Breast epithelium (tissue), 4 donors: ENCODE measurements at regions not wholly inside any gene's neighbourhood (a gene's known extent, or its start where the extent isn't known, plus 50 kb on each side); places are given as distances from the start of the nearest gene placed in this dataset.

Source experiments
- DNase-seq, 2 donors: peaks; one replicate each; pipeline ENCODE4 v3.0.0-alpha.2; 2019; ENCODE audit warnings: low spot score in 2 of 2
- H3K27ac ChIP-seq, 2 donors: fragments of 200-600 bp; sonication (generic) in 1 of 2; one replicate each; pipeline ENCODE4 v1.5.1; 2016 to 2019; ENCODE audit warnings: mild to moderate bottlenecking in 1 of 2
- H3K27me3 ChIP-seq, 2 donors: fragments of 200-600 bp; sonication (generic) in 1 of 2; one replicate each; pipeline versions ENCODE4 v1.5.1 to v1.6.0; 2017 to 2019; ENCODE audit warnings: control low read depth in 1 of 2, mild to moderate bottlenecking in 1 of 2
- H3K36me3 ChIP-seq: fragments of 200-600 bp; one replicate; pipeline ENCODE4 v1.5.1; 2019
- H3K4me1 ChIP-seq, 2 donors: fragments of 200-600 bp; sonication (generic); one replicate each; pipeline ENCODE4 v1.5.1; 2016 to 2019; ENCODE audit warnings: control low read depth in 1 of 2
- H3K4me3 ChIP-seq, 3 donors: fragments of 200-600 bp; sonication (generic); 1 replicate in 2 of 3; 2 replicates in 1 of 3; pipeline ENCODE4 v1.5.1; 2016 to 2019; ENCODE audit warnings: mild to moderate bottlenecking in 3 of 3, moderate library complexity in 2 of 3
- H3K9me3 ChIP-seq, 2 donors: fragments of 200-600 bp; sonication (generic) in 1 of 2; one replicate each; pipeline ENCODE4 v1.5.1; 2016 to 2019; ENCODE audit warnings: control low read depth in 1 of 2
- CTCF ChIP-seq, 3 donors: fragments of 450-650 bp; IDR thresholded peaks; one replicate each; pipeline ENCODE4 v1.5.1; 2016 to 2017; ENCODE audit warnings: antibody characterized with exemption in 3 of 3, mild to moderate bottlenecking in 3 of 3, moderate library complexity in 3 of 3
- POLR2A ChIP-seq: fragments of 450-650 bp; IDR thresholded peaks from one replicate; pipeline ENCODE4 v1.6.1; 2016; ENCODE audit warnings: antibody characterized with exemption, mild to moderate bottlenecking, moderate library complexity
- POLR2AphosphoS5 ChIP-seq, 3 donors: sonication (generic); formaldehyde crosslinking; IDR thresholded peaks; one replicate each; pipeline ENCODE4 v1.6.1; 2017; ENCODE audit warnings: antibody characterized with exemption in 3 of 3
- intact Hi-C: fragments of 100-400 bp; cut with DNase I; formaldehyde crosslinking; loops from one replicate; pipeline ENCODE4 v1.15.1; 2023; ENCODE audit warnings: low total_unique reads

DNA sequence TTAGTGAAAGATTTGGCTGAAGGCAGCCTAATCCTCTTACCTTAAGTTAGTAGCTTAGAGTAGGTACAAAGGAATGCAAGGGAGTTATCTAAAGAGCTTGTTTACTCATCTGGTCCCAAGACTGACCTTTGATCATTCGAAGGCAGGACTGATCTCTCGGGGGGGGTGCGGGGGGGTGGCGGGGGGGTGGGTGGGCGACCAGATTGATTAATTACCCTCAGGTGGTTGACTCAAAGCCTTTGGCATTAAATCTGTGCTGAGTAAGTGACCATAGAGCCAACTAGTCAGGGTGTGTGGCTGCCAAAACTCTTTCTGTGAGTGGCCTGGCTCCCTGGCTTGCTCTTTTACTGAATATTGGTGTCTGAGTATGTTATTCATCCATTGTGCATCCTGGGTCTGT lies 731.9 kb upstream of the FBXO33 start:
- no peak for DNase-seq
- H3K9me3 ChIP-seq, result peaks cover 13 to 21% of the 10 kb centered on the region in 2 donors
- intact Hi-C loops, result loop anchor here (5.0 kb wide), 1 partner anchor 247 kb away; no protein-coding TSS in a partner anchor
- no peaks in the 10 kb centered on the region for H3K27me3 ChIP-seq
- no peak overlapping the region for H3K27ac ChIP-seq
- no peaks in the 10 kb centered on the region for H3K36me3 ChIP-seq
- TF ChIP-seq CTCF (IDR thresholded peaks at IDR 0.05) (no peak), POLR2A (no peak)
- no peaks in the 10 kb centered on the region for H3K4me1 ChIP-seq
- no peak overlapping the region for H3K4me3 ChIP-seq

DNA sequence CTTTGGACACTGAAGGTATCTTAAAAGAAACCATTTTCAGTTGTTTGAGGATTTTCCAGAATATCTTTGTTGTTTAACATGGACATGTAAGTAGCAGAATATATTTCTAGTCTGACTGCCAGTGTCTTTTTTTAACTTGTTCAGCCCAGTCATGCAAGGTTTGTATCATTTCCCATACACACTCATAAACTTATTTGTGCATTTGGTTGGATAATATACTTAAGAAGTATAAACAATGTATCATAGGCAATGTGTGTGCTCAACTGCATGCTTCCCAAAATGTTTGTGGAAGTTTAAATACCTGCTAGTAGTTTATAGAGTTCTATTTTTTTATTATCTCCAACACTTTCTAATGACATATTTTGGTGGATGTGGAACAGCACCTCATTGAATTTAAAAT lies 707.4 kb upstream of the FBXO33 start:
- Histone ChIP-seq H3K27me3 (no peaks in the 10 kb centered on the region), H3K9me3 (peaks cover 0 to 5% of the 10 kb centered on the region in 2 donors), H3K27ac (no peak overlapping the region), H3K4me1 (no peaks in the 10 kb centered on the region), H3K36me3 (no peaks in the 10 kb centered on the region), H3K4me3 (no peak overlapping the region)
- no peak for DNase-seq
- TF ChIP-seq POLR2A (no peak), CTCF (IDR thresholded peaks at IDR 0.05) (no peak), POLR2AphosphoS5 (IDR thresholded peaks at IDR 0.05) (no peak)
- intact Hi-C loops, result no loop called here

- Histone ChIP-seq H3K4me3 (no peak overlapping the region), H3K27me3 (no peaks in the 10 kb centered on the region), H3K36me3 (no peaks in the 10 kb centered on the region), H3K4me1 (no peaks in the 10 kb centered on the region), H3K27ac (no peak overlapping the region), H3K9me3 (peaks cover 0 to 5% of the 10 kb centered on the region in 2 donors)
- TF ChIP-seq POLR2A (no peak), POLR2AphosphoS5 (IDR thresholded peaks at IDR 0.05) (no peak), CTCF (IDR thresholded peaks at IDR 0.05) (no peak)
- DNase-seq, result no peak
- intact Hi-C loops, result no loop called here
Measured at GRCh38 chr14:40133463-40133862, 701.2 kb upstream of the FBXO33 start.

DNA sequence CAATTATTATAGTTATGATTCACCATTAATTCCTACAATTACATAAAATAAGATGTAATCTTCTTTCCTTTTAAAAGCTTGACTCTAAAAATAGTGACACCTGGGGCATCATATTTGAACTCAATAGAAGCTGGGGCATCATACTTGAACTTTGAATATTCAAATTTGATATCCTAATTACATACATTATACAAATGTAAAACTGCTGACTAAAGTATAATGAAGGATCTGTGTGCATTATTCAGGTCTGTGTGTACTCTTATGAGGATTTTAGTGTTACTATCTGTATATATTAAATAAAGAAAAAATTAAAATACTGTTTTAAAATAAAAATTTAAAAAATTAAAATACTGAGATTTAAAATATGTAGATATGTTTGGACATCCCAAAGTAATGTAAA lies 696.9 kb upstream of the FBXO33 start:
- Histone ChIP-seq H3K27me3 (no peaks in the 10 kb centered on the region), H3K27ac (no peak overlapping the region), H3K36me3 (no peaks in the 10 kb centered on the region), H3K4me1 (no peaks in the 10 kb centered on the region), H3K9me3 (no peaks in the 10 kb centered on the region), H3K4me3 (no peak overlapping the region)
- intact Hi-C loops, result no loop called here
- TF ChIP-seq POLR2AphosphoS5 (IDR thresholded peaks at IDR 0.05), result no peak
- TF ChIP-seq POLR2A, result no peak
- TF ChIP-seq CTCF (IDR thresholded peaks at IDR 0.05), result no peak
- no peak for DNase-seq

DNA sequence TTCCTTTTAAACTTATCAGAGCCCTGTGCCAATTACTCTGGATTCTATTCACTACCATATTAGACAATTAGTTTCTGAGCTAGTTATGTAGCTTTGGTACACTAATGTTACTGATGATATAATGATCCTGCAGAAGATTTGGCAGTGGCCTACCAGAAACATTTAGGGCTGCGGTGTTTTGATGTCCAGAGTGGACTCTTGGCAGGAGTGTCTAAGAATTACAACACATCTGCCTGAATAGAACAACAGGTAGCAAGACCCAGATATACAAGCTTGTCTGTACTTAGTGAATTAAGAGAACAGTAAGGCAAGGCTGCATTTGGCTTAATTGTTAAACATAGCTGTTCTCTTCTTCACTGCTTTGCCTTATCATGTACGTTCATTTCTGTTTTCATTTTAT lies 691.6 kb upstream of the FBXO33 start:
- Histone ChIP-seq H3K36me3 (no peaks in the 10 kb centered on the region), H3K27ac (no peak overlapping the region), H3K9me3 (no peaks in the 10 kb centered on the region), H3K4me1 (no peaks in the 10 kb centered on the region), H3K27me3 (no peaks in the 10 kb centered on the region), H3K4me3 (no peak overlapping the region)
- TF ChIP-seq POLR2AphosphoS5 (IDR thresholded peaks at IDR 0.05) (no peak), POLR2A (no peak), CTCF (IDR thresholded peaks at IDR 0.05) (no peak)
- intact Hi-C loops, result no loop called here
- DNase-seq, result no peak
